NCI-H2029 treated with DMSO at 0.1 percent for 48 hours (cell line): ENCODE measurements at regions not wholly inside any gene's neighbourhood (a gene's known extent, or its start where the extent isn't known, plus 50 kb on each side); places are given as distances from the start of the nearest gene placed in this dataset.
A peak's percentile ranks its signal among the peaks of the same experiment; 100 is the strongest.

ENCODE experiments used
- DNase-seq: peaks from one replicate; lab custom pipeline; 2025; lab: John Stamatoyannopoulos, UW

DNA sequence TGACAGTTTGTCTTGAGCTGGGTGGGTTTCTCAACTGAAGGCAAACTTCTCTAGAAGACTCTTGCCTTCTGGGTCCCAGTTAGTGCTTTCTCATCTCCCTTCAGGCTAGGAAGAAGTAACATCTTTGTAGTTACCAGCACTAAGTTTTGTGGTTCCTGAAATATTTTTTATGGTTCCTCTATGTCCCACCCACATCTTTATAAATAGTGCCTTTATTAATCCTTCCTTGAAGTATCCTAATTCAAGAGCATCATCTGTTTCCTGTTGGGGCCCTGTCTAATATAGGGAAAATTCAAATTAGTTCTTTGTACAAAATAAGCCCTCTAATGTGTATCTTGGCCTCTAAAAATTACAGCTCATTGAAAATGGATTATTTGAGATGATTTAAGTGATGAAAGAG lies 147.4 kb upstream of the MAOA start:
- no peak for DNase-seq

- DNase-seq: no peak
Observed at GRCh38 chrX:43510209-43510608, 145.9 kb upstream of the MAOA start.

- DNase-seq: no peak
Observed at GRCh38 chrX:43513085-43513484, 143.0 kb upstream of the MAOA start.

DNA sequence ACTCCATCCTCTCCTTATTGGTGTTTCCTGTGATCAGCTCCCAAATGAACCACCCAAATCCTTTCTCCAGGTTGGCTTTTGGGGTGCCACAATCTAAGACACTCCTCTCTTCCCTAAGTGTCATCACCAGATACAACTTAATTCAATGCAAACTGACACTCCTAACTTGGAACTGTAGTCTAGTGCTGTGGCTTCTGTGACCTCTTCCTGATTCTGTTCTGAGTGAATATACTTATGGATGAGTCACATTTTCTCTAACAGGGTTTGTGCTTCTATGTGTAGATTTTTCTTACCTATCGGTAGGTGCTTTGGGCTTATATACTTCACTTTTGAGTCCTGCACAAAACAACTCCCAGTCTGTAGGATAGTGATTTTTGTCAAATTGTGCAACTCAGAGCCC lies 141.3 kb upstream of the MAOA start:
- no peak for DNase-seq

- no peak for DNase-seq
Observed at GRCh38 chrX:43522582-43522981, 133.5 kb upstream of the MAOA start.

DNA sequence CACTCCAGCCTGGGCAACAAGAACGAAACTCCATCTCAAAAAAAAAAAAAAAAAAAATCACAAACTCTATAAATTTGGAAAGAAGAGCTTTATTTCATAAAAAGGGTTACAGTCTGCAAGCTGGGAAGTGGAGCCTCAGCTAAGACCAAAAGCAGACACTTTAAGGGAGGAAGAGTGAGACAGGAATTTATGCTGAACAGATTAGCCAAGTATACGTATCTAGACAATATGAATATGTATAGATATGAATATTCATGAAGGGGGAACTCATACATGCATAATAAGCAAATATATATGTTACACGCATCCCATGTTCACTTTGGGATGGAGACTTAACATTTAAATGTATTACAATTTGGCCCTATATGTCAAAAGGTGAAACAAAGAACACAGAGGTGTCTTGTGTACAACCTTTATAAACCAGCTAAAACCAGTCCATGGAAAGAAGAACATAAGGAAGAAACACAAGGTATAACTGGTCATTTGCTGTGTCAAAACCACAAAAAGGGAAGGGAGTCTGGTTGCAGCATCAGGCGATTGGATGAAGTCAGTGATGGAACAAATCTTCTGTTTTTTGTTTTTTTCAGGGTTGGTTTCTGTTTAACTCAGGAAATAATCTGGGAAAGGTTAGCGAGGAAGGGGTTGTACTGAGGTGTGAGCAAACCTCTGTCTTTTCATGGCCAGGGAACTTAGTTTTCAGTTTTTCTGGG lies 130.0 kb upstream of the MAOA start:
- DNase-seq: no peak

GRCh38 chrX:43526878-43527277 lies 129.2 kb upstream of the MAOA start:
- no peak for DNase-seq

DNA sequence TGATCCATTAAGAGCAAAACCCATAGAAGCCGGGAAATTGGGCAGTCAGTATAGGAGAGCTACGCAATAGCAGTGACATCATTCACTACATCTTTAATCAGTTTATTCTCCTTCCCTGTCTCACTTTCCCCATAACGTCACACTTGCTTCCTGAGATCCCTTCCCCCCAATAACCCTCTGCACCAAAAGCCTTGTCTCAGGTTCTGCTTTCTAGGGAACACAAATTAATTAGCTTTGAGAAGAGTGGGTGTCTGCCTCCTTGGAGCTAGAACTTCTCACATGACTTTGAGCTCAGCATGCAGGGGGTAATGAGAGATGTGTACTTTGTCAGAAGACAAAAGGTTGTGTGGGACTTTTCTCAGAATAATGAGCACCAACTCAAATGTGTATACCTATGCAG lies 128.3 kb upstream of the MAOA start:
- DNase-seq: no peak

DNA sequence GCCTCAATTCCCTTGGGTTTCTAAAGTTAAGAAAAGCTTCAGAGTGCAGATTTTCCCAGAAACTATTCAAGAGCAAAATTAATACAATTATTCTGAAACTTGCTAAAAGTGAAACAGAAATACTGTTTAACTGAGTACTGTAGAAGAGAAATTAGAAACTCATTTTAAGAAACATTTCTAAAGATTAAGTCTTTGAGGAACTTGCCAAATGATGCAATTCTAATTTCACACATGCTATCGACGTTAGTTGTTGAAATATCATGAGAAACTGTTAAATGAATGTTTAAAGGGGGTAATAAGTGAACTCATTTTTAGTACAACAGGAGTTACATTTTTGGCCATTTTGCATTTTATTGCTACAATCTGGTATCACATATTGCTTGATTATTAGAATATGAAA lies 125.3 kb upstream of the MAOA start:
- DNase-seq: no peak

GRCh38 chrX:43540318-43540717 lies 115.8 kb upstream of the MAOA start:
- DNase-seq: no peak

DNA sequence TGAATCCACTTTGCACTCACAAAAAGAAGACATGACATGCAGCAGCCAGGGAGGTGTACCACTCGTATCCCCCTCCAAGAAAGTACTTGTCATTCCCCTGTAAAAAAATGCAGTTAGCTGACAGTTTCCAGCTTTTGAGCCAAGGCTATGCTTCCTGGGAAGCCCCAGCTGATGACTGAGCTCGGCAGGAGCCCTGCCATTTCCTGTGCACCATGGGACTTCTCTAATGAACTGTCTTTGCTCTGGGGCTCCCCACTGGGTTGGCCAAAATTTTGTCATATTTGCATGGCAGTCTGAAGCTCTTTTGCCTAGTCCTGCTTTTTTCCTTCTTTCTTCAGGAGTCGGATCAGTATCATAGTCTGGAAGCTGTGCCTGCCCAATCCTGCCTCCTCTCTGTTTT lies 104.5 kb upstream of the MAOA start:
- DNase-seq: no peak

DNA sequence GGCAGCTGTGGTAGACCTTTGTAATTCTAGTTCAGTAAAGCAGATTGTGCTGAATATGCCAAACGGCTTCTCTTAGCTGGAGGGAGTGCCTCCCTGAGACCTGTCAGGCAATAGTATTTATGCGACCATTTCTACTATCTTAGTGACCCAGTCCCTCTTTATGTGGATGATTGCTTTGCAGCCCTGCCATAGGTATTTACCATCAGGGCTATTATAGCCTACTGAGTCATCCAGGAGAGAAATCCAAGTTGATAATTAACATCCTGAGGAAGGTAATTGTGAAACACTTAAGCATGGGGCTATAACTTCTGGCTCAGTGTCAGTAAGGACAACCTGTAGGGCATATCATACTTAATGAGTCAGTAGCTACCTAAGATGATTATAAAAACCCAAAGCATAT lies 103.9 kb upstream of the MAOA start:
- DNase-seq: no peak

- no peak for DNase-seq
Observed at GRCh38 chrX:43552703-43553102, 103.4 kb upstream of the MAOA start.

DNA sequence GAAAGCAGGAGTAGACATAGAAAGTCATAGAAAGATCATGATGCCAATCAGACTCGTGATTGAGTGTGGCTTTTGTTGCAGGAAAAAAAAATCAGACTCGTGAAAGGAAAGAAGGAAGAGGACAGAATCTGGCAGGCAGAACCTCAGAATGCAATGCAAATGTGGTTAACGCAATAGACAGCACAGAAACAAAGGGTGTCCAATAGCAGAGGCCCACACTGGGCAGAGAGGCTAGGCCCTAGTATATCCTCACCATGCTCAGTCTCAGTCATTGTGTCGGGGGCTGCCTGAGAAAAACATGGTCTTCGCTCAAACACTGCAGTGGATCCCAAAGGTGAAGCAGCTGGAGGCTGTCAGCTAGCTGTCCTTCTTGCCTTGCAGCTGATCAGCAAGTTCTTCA lies 102.8 kb upstream of the MAOA start:
- no peak for DNase-seq

- DNase-seq: peak; percentile 1
Observed at GRCh38 chrX:43556207-43556606, 99.9 kb upstream of the MAOA start.

DNA sequence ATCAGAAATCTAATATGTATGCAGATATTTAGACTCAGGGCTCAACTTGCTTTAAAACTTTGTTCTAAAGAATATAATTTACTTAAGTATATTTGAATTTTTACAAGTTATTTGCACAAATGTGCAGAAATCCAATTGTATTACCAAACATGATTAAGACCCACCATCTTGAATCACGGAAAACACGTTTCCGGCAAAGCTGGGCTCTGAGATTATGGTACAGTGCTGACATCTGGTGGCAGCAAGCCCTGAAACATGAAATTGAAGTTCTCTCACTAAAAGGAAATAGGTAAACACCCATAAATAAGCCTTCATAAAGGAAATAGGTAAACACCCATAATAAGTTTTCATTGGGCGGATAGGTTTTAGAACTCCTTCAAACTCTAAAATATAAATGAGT lies 98.3 kb upstream of the MAOA start:
- DNase-seq: peak; percentile 2

- peak; percentile 2 for DNase-seq
Observed at GRCh38 chrX:43559644-43560043, 96.5 kb upstream of the MAOA start.

GRCh38 chrX:43560247-43560946 lies 95.7 kb upstream of the MAOA start:
- peak; percentile 40 for DNase-seq

- DNase-seq: no peak
Observed at GRCh38 chrX:43562372-43562771, 93.7 kb upstream of the MAOA start.

- no peak for DNase-seq
Observed at GRCh38 chrX:43564953-43565352, 91.1 kb upstream of the MAOA start.

GRCh38 chrX:43566170-43566569 lies 89.9 kb upstream of the MAOA start:
- no peak for DNase-seq

DNA sequence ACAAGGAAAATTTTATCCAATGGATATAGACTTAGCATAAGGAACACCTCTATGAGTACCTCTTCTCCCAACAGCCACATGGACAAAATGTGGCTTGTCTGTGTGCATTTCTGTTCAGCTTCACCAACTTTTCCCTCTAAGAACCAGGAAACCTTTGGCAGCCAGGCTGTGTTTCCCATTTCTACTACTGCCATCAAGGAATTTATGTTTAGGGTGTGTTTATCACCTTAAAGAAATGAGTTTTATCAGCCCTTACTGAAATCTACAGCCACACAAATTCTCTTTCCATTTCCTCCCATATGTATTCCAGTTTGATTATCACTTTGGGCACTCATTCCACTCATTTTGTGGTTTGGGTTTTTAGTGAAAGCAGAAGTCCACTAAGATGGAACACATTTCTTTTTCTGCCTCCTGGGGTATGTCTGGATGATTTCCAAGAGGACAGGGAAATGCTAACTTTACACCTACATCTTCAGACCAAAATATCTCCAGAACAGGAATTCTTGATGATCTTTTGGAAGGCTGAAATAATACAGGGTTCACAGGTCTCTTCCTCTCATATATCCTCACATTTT lies 82.6 kb upstream of the MAOA start:
- DNase-seq: no peak

DNA sequence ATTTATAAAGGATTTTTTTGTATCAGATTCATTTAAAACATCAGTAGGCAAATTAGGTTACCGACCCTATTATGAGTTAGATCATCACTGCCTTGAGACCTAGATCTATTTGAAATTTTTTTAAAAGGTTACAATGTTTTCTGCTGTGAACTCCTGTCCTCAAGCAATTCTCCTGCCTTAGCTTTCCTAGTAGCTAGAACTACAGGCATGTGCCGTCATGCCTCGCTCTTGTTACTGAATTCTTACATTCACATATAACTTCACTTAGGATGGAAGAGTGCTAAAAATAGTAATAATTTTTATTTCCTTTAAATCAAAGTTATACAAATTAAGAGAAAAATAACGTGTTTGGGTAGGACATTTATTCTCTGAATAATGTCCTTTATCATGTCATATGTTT lies 75.5 kb upstream of the MAOA start:
- DNase-seq: no peak

- no peak for DNase-seq
Observed at GRCh38 chrX:43581167-43581566, 74.9 kb upstream of the MAOA start.
